Urinary bladder (tissue), 3 donors: ENCODE measurements at regions not wholly inside any gene's neighbourhood (a gene's known extent, or its start where the extent isn't known, plus 50 kb on each side); places are given as distances from the start of the nearest gene placed in this dataset.
"Not testable (repeated sequence)": the region's sequence is repeated elsewhere in the genome, so short reads cannot be mapped to it uniquely, and the experiment has no call there.

ENCODE experiments used
- DNase-seq: peaks from one replicate; pipeline ENCODE4 v3.0.0-alpha.2; 2015; ENCODE audit errors: extremely low spot score
- H3K27ac ChIP-seq: one replicate; pipeline ENCODE4 v1.5.1; 2013; ENCODE audit warnings: low read depth, mild to moderate bottlenecking, moderate library complexity
- H3K36me3 ChIP-seq: one replicate; pipeline ENCODE4 v1.6.1; 2013; ENCODE audit warnings: mild to moderate bottlenecking, moderate library complexity; ENCODE audit not compliant: insufficient read depth
- H3K4me1 ChIP-seq: one replicate; pipeline ENCODE4 v1.6.1; 2013; ENCODE audit warnings: mild to moderate bottlenecking, moderate library complexity; ENCODE audit not compliant: insufficient read depth
- H3K4me3 ChIP-seq: one replicate; pipeline ENCODE4 v1.5.1; 2013; ENCODE audit warnings: low read depth, low read length
- WGBS: extraction: QIAGEN DNeasy Blood & Tissue Kit; methylation state at CpG from one replicate; pipeline ENCODE4 v1.1.7; 2013; 5-methylcytosine and 5-hydroxymethylcytosine counted together
- donor health status: healthy with polysubstance abuse.
- donor health status: healthy.

- Histone ChIP-seq H3K27ac (no peak overlapping the region), H3K4me1 (peaks cover 5% of the 10 kb centered on the region), H3K4me3 (no peak overlapping the region), H3K36me3 (no peaks in the 10 kb centered on the region)
- WGBS, result 91% methylated on average over 3 of the region's 3 CpGs
- no peak for DNase-seq
Observed at GRCh38 chr15:95171564-95171963, 940.2 kb downstream of the MCTP2 start.

- H3K27ac ChIP-seq, result no peak overlapping the region
- peaks cover 5% of the 10 kb centered on the region for H3K4me1 ChIP-seq
- 55% methylated on average over 9 of the region's 9 CpGs for WGBS
- no peaks in the 10 kb centered on the region for H3K36me3 ChIP-seq
- H3K4me3 ChIP-seq, result no peak overlapping the region
- DNase-seq, result no peak
Observed at GRCh38 chr15:95174301-95175259, 943.2 kb downstream of the MCTP2 start.

GRCh38 chr15:95175914-95176658, 944.7 kb downstream of the MCTP2 start:
- no peak overlapping the region for H3K27ac ChIP-seq
- no peak overlapping the region for H3K4me3 ChIP-seq
- no peaks in the 10 kb centered on the region for H3K4me1 ChIP-seq
- WGBS, result 83% methylated on average over 3 of the region's 3 CpGs
- H3K36me3 ChIP-seq, result no peaks in the 10 kb centered on the region
- no peak for DNase-seq

DNA sequence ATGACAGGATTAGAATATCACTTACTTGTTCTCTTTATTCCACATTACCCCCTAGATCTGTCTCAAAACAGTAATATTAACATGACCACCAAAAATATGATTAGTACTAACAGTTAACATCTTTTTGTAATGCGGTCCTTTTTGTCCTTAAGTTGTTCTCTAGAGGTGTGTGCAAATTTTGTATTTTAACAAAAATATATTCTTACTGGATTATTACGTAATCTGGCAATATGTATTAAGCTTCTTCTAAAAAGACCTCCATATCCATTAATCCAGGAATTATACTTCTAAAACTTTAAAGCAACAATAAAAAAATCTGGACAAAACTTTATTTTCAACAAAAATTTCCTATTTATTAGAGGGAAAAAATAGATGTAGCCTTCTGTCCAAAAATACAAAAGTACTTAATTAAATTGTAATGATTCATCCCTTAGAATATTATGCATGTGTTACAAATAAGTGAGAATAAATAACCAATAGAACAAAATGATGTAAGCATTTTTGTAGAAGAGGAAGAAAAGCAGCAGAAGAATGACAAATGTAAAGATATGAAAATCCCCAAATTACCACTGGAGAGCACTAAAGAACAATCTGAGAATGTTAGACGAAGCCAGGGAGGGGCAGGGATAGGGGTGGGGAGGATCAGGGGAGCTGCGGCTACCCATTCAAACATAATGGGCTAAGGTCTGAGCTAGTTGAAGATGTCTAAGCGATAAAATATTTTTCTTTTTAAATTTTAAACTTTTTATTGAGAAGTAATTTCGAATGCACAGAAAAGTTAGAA, 945.6 kb downstream of the MCTP2 start:
- 75% methylated on average over 6 of the region's 6 CpGs for WGBS
- H3K4me1 ChIP-seq, result no peaks in the 10 kb centered on the region
- no peaks in the 10 kb centered on the region for H3K36me3 ChIP-seq
- DNase-seq, result no peak
- H3K27ac ChIP-seq, result no peak overlapping the region
- no peak overlapping the region for H3K4me3 ChIP-seq

DNA sequence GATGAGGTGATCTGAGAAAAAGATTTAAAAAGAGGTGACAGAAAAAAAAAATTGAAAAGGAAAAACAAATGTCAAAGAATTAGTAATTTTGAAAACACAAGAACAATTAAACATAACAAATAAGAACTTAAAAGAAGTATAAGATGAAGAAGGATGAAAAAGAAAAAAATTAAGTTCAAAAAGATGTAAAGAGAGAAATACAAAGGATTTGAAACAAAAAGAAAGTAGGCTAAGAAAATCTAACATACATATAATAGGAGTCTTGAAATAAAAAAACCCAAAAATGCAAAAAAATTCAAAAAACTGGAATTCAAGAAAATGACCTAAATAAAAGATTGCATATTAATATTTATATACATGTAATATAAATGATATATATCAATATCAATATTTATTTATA, 949.2 kb downstream of the MCTP2 start:
- H3K36me3 ChIP-seq, result no peaks in the 10 kb centered on the region
- no peak overlapping the region for H3K27ac ChIP-seq
- H3K4me3 ChIP-seq, result no peak overlapping the region
- DNase-seq, result no peak
- no peaks in the 10 kb centered on the region for H3K4me1 ChIP-seq

DNA sequence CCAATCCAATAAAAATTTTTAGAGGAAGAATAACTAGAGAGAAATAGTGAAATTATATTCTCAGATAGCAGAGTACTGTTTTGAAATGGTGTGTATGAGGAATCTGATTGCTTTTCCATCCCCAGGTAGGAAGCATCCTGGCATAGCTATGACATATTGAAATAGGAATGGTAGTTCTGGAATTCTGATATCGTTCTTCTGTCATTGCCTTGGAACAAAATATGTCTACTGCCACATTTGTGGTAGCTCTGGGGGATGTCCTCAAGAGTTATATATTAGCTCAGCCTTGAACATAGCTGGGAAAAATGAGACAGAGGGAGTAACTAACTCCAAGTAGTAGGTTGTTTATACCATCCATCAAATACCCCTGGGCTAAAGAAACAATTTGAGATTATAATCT, 950.7 kb downstream of the MCTP2 start:
- no peak for DNase-seq
- no peaks in the 10 kb centered on the region for H3K36me3 ChIP-seq
- WGBS, result 95% methylated on average over 1 of the region's 1 CpG
- no peak overlapping the region for H3K4me3 ChIP-seq
- H3K27ac ChIP-seq, result no peak overlapping the region
- no peaks in the 10 kb centered on the region for H3K4me1 ChIP-seq

DNA sequence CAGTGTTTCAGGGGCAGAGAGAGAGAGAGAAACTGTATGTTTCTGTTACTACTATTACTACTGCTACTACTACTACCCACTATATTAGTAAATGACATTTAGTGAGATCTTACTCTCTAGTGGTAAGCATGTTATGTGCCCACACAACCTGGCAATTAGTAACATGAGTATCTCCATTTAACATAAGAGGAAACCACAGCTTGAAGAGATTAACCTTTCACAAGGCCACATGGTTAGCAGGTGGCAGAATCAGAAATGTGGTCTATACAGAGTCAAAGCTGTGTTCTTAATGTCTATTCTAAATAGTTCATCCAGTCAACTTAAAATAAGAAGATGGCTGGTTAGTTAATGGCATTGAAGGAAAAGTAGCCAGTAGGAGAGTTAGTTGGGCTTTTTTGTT, 961.6 kb downstream of the MCTP2 start:
- Histone ChIP-seq H3K4me3 (no peak overlapping the region), H3K27ac (no peak overlapping the region), H3K4me1 (no peaks in the 10 kb centered on the region), H3K36me3 (no peaks in the 10 kb centered on the region)
- DNase-seq, result no peak

- Histone ChIP-seq H3K4me3 (no peak overlapping the region), H3K4me1 (no peaks in the 10 kb centered on the region), H3K36me3 (no peaks in the 10 kb centered on the region), H3K27ac (no peak overlapping the region)
- WGBS, result 64% methylated on average over 3 of the region's 3 CpGs
- DNase-seq, result no peak
Observed at GRCh38 chr15:95194746-95195145, 963.4 kb downstream of the MCTP2 start.

DNA sequence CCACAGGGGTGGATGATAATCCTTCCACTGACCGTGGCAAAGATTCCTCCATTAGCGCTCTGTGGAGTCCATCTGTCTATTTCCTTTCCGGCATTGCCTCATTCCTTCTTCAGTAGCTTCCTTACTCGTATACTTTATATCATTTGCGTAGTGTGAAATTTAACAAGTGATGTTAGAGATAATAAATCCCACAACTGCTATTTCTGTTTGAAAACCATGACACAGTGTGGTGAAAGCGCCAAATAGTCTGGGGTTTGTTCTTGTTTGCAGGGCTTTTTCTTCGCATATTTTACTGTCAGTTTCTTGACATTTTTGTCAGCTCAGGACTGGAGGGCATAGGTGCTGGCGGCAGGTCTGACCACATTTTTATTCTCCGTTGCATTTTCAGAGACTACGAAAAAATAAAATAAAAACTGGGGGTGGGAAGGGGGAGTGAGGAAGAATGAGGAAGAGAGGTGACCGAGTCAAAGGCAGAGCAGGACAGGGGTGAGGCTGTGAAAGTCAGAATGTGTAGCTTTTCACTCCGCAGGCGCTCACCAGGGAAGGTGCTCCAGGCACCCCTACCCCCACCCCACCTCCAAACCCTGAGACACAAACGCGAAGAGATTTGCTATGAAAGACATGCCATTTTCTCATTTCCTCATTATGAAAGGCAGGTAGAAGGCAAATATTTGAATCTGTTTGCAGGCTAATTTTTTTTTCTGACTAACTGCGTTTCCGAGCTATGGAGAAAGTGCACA, 965.0 kb downstream of the MCTP2 start:
- H3K36me3 ChIP-seq, result no peaks in the 10 kb centered on the region
- H3K4me3 ChIP-seq, result peak overlapping the region; percentile 13
- peak; percentile 41 for DNase-seq
- H3K4me1 ChIP-seq, result no peaks in the 10 kb centered on the region
- H3K27ac ChIP-seq, result no peak overlapping the region
- WGBS, result 67% methylated on average over 17 of the region's 17 CpGs

DNA sequence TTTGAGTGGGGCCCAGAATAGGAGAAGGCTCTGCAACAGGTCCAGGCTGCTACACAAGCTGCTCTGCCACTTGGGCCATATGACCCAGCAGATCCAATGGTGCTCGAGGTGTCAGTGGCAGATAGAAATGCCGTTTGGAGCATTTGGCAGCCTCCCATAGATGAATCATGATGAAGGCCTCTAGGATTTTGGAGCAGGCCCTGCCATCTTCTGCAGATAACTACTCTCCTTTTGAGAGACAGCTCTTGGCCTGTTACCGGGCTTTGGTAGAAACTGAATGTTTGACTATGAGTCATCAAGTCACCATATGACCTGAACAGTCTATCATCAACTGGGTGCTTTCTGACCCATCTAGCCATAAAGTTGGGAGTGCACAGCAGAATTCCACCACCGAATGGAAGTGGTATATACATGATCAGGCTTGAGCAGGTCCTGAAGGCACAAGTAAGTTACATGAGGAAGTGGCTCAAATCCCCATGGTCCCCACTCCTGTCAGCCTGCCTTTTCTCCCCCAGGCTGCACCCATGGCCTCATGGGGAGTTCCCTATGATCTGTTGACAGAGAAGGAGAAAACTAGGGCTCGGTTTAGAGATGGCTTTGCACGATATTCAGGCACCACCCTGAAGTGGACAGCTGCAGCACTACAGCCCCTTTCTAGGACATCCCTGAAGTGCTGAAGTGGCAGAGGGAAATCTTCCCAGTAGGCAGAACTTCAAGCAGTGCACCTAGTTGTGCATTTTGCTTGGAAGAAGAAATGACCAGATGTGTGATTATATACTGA, 971.4 kb downstream of the MCTP2 start:
- no peaks in the 10 kb centered on the region for H3K4me1 ChIP-seq
- no peak overlapping the region for H3K27ac ChIP-seq
- no peaks in the 10 kb centered on the region for H3K36me3 ChIP-seq
- H3K4me3 ChIP-seq, result no peak overlapping the region
- DNase-seq, result no peak
- WGBS, result 85% methylated on average over 6 of the region's 6 CpGs

- Histone ChIP-seq H3K4me1 (no peaks in the 10 kb centered on the region), H3K4me3 (no peak overlapping the region), H3K27ac (no peak overlapping the region), H3K36me3 (no peaks in the 10 kb centered on the region)
- no peak for DNase-seq
Observed at GRCh38 chr15:95205077-95205476, 973.7 kb downstream of the MCTP2 start.

DNA sequence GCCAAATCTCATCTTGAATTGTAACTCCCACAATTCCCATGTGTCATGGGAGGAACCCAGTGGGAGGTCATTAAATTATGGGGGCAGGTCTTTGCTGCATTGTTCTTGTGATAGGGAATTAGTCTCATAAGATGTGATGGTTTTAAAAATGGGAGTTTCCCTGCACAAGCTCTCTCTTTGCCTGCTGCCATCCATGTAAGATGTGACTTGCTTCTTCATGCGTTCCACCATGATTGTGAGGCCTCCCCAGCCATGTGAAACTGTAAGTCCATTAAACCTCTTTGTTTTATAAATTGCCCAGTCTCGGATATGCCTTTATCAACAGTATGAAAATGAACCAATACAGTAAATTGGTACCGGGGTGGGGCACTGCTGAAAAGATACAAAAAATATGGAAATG, 974.5 kb downstream of the MCTP2 start:
- not testable (repeated sequence) for DNase-seq, H3K27ac ChIP-seq, H3K4me1 ChIP-seq, H3K4me3 ChIP-seq, H3K36me3 ChIP-seq
- WGBS, result 92% methylated on average over 3 of the region's 3 CpGs
